HUES48 (cell line): ENCODE measurements at regions not wholly inside any gene's neighbourhood (a gene's known extent, or its start where the extent isn't known, plus 50 kb on each side); places are given as distances from the start of the nearest gene placed in this dataset.

Source experiments
- H3K27ac ChIP-seq: one replicate; pipeline ENCODE4 v1.7.0; 2013; ENCODE audit warnings: low read depth, low read length, inconsistent platforms
- H3K27me3 ChIP-seq: 2 replicates; pipeline ENCODE4 v1.6.1; 2013; ENCODE audit warnings: mild to moderate bottlenecking, low read length; ENCODE audit not compliant: control insufficient read depth, insufficient read depth
- H3K36me3 ChIP-seq: 2 replicates; pipeline ENCODE4 v1.6.1; 2013; ENCODE audit warnings: low read length; ENCODE audit not compliant: control insufficient read depth, insufficient read depth
- H3K4me1 ChIP-seq: 2 replicates; pipeline ENCODE4 v1.6.1; 2013; ENCODE audit warnings: mild to moderate bottlenecking, low read length; ENCODE audit not compliant: control insufficient read depth, insufficient read depth
- H3K4me3 ChIP-seq: 2 replicates; pipeline ENCODE4 v1.5.1; 2013; ENCODE audit warnings: mild to moderate bottlenecking, low read depth, low read length
- H3K9ac ChIP-seq: 2 replicates; pipeline ENCODE4 v1.6.1; 2013; ENCODE audit warnings: mild to moderate bottlenecking, low read depth, low read length, moderate library complexity
- H3K9me3 ChIP-seq: 2 replicates; pipeline ENCODE4 v1.6.1; 2013; ENCODE audit warnings: low read length; ENCODE audit not compliant: control insufficient read depth, insufficient read depth

DNA sequence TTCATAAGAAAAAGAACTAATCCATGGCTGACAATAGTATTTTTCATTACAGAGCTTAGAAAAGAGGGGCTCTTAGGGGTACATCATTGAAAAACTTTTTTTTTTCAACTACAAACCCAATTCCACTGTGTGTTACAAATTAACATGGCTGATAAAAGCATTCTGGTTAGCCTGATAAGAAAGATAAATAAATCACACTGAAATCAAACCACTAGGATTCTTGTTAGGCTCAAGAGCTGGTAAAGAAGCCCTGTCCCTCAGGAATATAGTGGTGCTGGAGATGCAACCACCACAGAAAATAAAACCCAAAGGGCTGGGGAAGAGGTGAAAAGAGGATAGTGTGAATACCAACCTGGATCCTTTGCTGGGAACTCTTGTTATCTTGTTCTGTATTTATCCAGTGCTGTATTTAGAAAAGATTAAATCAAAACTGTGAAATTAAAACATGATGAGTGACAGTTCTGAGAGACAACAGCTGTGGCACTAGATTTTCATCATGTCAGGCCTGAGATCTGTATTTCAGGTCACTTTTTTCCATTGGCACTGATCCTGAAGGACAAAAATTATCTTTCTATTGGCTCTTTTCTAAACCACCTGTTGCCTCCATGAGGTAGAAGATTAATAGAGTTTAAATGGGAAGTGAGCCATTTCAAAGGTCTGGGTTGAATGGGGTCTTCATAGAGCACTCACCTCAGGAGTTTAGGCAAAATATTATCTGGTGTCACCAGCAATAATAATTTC, 118.6 kb downstream of the ARRDC3 start:
- no peak overlapping the region for H3K4me3 ChIP-seq
- H3K9me3 ChIP-seq = no peaks in the 10 kb centered on the region
- H3K4me1 ChIP-seq = no peaks in the 10 kb centered on the region
- H3K27ac ChIP-seq = no peak overlapping the region
- no peak overlapping the region for H3K9ac ChIP-seq
- H3K27me3 ChIP-seq = no peaks in the 10 kb centered on the region
- H3K36me3 ChIP-seq = no peaks in the 10 kb centered on the region

DNA sequence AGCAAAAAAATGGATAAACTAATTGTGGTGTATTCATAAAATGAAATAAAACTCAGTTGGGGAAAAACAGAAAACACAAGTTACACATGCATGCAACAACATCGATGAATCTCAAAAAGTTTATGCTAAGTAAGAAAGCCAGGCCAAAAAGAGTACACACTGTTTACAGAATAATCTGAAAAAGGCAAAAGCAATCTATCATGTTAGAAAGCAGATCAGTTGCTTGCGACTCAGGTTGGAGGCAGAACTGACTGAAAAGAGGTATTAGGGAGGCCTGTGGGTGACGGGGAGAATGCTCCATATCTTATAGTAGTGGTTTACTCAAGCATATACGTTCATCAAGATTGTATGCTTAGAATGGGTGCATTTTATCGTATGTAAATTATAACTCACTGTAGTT, 119.2 kb downstream of the ARRDC3 start:
- H3K4me3 ChIP-seq = no peak overlapping the region
- H3K36me3 ChIP-seq = no peaks in the 10 kb centered on the region
- H3K27ac ChIP-seq = no peak overlapping the region
- H3K27me3 ChIP-seq = no peaks in the 10 kb centered on the region
- H3K9ac ChIP-seq = no peak overlapping the region
- H3K4me1 ChIP-seq = no peaks in the 10 kb centered on the region
- H3K9me3 ChIP-seq = no peaks in the 10 kb centered on the region

DNA sequence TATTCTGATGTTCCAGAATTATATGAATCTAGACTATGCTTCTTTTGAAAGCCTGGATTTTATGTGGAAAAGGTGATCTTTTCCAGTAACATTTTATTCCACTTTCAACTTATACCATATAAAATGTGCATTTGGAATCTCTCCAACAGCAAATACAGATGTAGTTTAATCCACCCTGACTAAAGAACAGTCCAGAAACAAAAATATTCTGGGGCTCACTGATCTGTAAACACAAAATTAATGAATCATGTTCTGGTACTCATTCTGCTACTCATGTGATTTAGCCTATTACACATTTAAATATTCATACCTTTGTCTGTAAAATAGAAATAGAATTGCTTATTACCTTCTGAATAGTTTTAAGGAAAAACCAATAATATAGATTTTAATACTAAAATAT, 125.8 kb downstream of the ARRDC3 start:
- no peak overlapping the region for H3K4me3 ChIP-seq

DNA sequence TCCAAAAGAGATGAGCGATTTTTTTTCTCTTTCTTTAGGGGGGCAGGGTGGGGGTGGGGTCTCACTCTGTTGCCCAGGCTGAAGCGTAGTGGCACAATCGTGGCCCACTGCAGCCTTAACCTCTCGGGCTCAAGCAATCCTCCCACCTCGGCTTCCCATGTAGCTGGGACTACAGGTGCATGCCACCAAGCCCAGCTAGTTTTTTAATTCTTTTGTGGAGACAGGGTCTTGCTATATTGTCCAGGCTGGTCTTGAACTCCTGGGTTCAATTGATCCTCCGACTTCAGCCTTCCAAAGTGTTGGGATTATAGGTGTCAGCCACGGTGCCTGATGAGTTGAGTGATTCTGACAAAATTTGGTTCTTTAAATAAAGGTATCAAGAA, 127.0 kb downstream of the ARRDC3 start:
- Histone ChIP-seq H3K27me3 (no peaks in the 10 kb centered on the region), H3K27ac (no peak overlapping the region), H3K36me3 (no peaks in the 10 kb centered on the region), H3K9ac (no peak overlapping the region), H3K4me1 (no peaks in the 10 kb centered on the region), H3K4me3 (no peak overlapping the region), H3K9me3 (no peaks in the 10 kb centered on the region)

More for the DNA sequence above, 125.8 kb downstream of the ARRDC3 start:
- H3K27ac ChIP-seq = no peak overlapping the region
- H3K4me1 ChIP-seq = no peaks in the 10 kb centered on the region
- H3K9ac ChIP-seq = no peak overlapping the region
- no peaks in the 10 kb centered on the region for H3K9me3 ChIP-seq
- H3K36me3 ChIP-seq = no peaks in the 10 kb centered on the region
- H3K27me3 ChIP-seq = no peaks in the 10 kb centered on the region

DNA sequence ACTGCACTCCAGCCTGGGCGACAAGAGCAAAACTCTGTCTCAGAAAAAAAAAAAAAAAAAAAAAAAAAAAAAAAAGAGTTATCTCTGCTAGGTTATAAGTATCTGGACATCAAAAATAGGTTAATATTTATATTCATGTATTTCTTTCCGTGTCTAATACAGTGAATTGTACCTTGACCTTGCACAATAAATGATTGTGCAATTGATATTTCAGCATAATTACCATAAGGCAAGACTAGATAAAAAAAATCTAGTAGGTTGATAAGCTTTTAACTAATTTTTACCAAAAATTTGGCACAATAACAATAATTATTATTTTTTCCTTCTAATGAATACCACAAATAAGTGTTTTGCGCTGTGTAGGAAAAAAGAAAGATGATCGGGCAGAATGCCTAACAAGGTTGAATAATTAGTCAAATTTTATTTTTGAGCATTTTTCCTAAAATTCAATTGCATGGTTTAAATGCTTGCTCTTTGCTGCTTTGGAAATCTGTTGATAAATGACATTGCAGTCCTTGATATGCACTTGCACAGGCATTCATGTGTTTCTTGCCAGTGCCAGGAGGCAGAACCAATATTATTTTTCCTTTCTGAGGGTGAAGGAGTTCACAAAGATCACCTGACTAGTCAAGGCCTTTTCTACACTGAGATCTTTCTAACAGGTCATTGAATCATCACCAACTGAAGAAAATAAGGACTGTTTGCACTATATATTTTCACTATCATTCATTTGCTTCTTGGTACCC, 127.5 kb downstream of the ARRDC3 start:
- Histone ChIP-seq H3K36me3 (no peaks in the 10 kb centered on the region), H3K27ac (no peak overlapping the region), H3K9me3 (no peaks in the 10 kb centered on the region), H3K4me1 (no peaks in the 10 kb centered on the region), H3K9ac (no peak overlapping the region), H3K27me3 (no peaks in the 10 kb centered on the region), H3K4me3 (no peak overlapping the region)

DNA sequence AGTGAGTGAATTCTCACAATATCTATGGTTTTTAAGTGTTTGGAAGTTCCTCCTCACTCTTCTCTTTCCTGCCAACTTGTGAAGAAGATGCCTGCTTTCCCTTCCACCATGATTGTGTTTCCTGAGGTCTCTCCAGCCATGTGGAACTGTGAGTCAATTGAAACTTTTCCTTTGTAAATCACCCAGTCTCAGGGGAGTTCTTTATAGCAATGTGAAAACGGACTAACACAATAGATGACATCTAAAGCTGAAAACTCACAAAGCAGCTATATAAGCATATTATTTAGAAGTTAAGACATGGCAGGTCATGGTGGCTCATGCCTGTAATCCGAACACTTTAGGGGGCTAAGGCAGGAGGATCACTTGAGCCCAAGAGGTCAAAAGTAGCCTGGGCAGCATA, 130.2 kb downstream of the ARRDC3 start:
- Histone ChIP-seq H3K4me1 (no peaks in the 10 kb centered on the region), H3K9ac (no peak overlapping the region), H3K36me3 (no peaks in the 10 kb centered on the region), H3K27me3 (no peaks in the 10 kb centered on the region), H3K4me3 (no peak overlapping the region), H3K27ac (no peak overlapping the region), H3K9me3 (no peaks in the 10 kb centered on the region)

DNA sequence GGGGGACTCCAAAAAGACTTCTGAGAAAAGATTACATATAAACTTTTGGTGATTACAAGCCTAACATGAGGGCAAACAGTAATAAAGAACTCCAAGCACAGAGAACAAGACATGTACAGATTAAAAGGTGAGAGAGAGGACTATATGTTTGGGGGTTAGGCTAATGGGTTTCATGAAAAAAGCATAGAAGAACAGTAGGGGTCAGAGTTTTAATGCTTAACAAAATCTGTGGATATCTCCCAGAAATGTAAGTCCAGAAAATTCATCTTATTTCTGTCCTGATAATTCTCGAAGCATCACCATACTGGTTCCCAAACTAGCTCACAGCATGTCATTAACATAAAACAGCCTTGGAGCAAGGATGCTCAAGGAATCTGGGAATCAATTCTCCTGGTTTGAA, 137.2 kb downstream of the ARRDC3 start:
- Histone ChIP-seq H3K27ac (no peak overlapping the region), H3K27me3 (no peaks in the 10 kb centered on the region), H3K9ac (no peak overlapping the region), H3K9me3 (no peaks in the 10 kb centered on the region), H3K36me3 (no peaks in the 10 kb centered on the region), H3K4me3 (no peak overlapping the region), H3K4me1 (no peaks in the 10 kb centered on the region)

DNA sequence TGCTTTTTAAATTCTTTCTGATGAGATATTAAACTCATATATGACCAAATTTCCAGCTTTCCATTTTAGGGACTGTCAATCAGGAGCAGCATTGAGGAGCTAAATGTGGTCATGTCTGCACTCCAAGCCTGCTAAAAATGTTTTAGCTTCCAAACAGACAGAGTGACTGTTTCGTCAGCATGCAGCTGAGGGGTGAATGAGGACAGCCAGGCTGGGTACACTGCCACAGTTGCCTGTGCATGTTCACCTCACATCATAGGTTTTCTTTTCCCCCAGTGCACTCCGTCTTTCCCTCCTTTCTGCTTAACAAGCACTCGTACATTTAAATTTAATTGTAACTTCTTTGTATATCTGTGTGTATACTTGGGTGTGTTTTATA, 138.1 kb downstream of the ARRDC3 start:
- Histone ChIP-seq H3K9ac (no peak overlapping the region), H3K4me1 (no peaks in the 10 kb centered on the region), H3K27me3 (no peaks in the 10 kb centered on the region), H3K4me3 (no peak overlapping the region), H3K9me3 (no peaks in the 10 kb centered on the region), H3K36me3 (no peaks in the 10 kb centered on the region), H3K27ac (no peak overlapping the region)

DNA sequence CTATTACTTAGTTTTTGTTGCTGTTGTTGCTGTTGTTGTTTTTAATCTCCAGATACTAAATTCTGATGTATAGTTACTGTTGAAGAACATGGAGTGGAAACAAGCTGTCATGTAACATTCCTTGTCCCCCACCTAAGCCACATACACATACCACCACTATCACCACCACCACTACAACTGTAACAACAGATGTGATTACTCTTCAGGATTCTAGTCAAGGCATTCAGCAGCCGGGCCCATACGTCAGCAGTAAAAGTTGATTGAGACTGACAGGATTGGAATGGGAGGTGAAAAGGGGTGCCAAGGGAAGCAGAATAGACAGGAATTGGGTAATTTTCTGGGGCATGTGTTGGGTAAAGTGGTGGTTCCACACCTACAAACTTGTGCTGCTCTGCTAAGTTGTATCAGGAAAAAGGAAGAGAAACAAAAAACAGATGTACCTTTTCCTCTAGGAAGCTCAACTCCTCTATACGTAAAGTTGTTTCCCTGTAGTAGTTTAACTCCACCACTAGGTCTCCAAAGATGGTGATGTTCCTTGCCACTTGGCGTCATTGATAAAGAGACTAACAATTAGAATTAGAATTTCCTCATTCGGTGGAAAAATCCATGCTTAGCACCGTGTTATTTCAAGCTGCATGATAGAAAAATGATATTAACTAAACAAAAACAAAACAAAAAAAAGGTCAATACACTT, 138.6 kb downstream of the ARRDC3 start:
- Histone ChIP-seq H3K27ac (no peak overlapping the region), H3K9me3 (no peaks in the 10 kb centered on the region), H3K36me3 (no peaks in the 10 kb centered on the region), H3K4me3 (no peak overlapping the region), H3K9ac (no peak overlapping the region), H3K27me3 (no peaks in the 10 kb centered on the region), H3K4me1 (no peaks in the 10 kb centered on the region)

DNA sequence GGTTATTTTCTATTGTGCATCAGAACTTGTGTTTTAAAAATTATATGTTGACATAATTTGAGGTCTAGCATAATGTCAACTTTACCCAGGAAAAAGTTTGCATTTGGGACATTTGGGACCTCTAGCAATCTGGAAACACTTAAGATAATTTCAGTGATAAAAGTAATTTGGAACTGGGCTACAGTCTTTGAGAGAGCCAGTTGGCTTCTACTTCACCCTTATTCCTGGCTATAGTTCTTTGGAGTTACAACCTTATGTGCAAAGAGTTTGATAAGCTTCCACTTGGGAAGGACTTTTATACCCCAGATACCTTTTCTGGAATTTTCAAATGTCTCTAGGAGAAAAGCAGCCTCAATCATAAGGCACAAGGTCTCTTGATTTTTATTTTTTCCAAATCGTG, 139.3 kb downstream of the ARRDC3 start:
- H3K4me3 ChIP-seq = no peak overlapping the region
- H3K36me3 ChIP-seq = no peaks in the 10 kb centered on the region
- no peaks in the 10 kb centered on the region for H3K9me3 ChIP-seq

DNA sequence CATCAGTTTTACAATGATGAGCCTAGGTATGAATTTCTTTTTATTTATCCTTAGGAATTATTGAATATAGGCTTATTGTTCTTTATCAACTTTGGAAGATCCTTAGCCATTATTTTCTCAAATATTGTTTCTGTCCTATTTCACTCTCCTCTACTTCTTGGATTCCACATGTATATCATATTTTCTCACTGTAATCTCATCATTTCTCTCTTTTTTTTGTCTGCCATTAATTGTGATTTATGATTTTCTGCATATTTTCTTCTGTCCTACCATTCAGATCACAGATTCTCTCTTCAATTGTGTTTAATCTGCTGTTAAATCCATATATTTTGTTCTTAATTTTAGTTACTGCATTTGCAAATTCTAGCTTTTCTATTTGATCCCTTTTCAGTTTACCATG, 139.8 kb downstream of the ARRDC3 start:
- no peaks in the 10 kb centered on the region for H3K4me1 ChIP-seq
- H3K4me3 ChIP-seq = no peak overlapping the region
- H3K9me3 ChIP-seq = no peaks in the 10 kb centered on the region
- H3K36me3 ChIP-seq = no peaks in the 10 kb centered on the region
- no peak overlapping the region for H3K27ac ChIP-seq
- no peak overlapping the region for H3K9ac ChIP-seq
- no peaks in the 10 kb centered on the region for H3K27me3 ChIP-seq

More for the DNA sequence above, 139.3 kb downstream of the ARRDC3 start:
- Histone ChIP-seq H3K27ac (no peak overlapping the region), H3K9ac (no peak overlapping the region), H3K4me1 (no peaks in the 10 kb centered on the region), H3K27me3 (no peaks in the 10 kb centered on the region)
